ENCODE measurements at regions not wholly inside any gene's neighbourhood (a gene's known extent, or its start where the extent isn't known, plus 50 kb on each side); places are given as distances from the start of the nearest gene placed in this dataset.
A peak's percentile ranks its signal among the peaks of the same experiment; 100 is the strongest.
"Not testable (repeated sequence)": the region's sequence is repeated elsewhere in the genome, so short reads cannot be mapped to it uniquely, and the experiment has no call there.

DNA sequence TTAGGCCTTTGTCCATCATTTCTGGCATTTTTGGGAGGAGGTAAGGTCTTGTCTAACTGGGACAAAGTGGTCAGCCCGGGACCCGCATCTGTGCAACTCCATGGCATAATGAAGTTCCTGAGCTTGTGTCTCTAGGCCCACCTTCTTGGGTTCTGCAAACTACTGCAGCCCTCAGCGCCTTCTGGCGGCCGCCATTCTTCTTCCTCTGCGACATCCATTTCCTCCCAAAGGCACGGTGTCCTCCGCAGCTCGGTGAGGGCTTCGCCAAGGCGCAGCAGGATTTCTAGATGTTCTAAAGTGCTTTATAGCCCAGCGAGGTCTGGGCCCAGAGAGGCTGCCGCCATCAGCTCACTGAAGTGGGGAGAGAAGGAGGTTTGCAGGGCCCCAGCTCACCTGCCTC lies 134.4 kb upstream of the OR4E1 start:
- no peak for DNase-seq (ENCODE audit: low spot score in 2 of 2)
- H3K4me1 Mint-ChIP-seq, result no peaks in the 10 kb centered on the region
- no peak overlapping the region for H3K4me3 Mint-ChIP-seq
- peaks cover 66% of the 10 kb centered on the region for H3K27me3 Mint-ChIP-seq
- no peaks in the 10 kb centered on the region for H3K9me3 Mint-ChIP-seq
- ATAC-seq (replicated peaks; ENCODE audit: extremely low read depth, poor library complexity, severe bottlenecking), result no peak
- H3K27ac Mint-ChIP-seq (ENCODE audit: low read depth), result no peak overlapping the region
- H3K36me3 Mint-ChIP-seq (ENCODE audit: insufficient read depth), result no peaks in the 10 kb centered on the region

DNA sequence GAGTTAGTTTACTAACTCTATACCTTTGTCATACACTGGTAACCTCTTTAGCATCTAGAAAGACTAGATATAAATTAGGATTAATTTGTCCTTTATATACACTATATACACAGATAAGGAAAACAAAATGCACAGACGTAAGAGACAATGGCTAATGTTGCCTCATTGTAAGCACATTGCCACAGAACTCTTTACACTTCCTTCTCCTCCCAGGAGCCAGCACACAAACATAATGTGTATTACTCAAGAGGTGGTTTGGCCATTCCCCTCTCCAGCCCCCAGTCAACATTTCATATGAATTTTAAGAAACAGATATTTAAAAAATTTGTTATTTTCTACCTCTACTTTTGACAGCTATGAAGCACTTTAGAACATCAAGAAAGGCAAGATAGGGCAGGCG lies 131.4 kb upstream of the OR4E1 start:
- H3K4me3 Mint-ChIP-seq, result no peak overlapping the region

DNA sequence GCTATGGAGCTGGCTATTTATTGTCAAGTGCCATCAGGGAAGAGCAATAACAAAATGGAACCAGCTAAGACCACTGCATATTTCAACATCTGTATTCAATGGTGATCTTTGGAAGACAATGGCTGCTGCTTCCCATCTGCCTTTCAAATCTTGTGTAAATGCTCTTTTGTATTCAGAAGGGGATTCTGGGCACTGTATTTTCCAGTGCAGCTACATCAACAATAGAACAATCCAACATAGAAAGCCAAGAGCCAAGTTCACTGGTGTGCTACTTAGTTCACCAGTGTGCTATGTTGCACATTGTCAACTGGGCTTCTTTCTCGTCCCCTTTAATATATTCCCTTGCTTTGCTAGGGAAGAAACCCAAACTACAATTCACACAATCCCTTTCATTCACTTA lies 128.8 kb upstream of the OR4E1 start:
- DNase-seq (ENCODE audit: low spot score in 2 of 2) (no peak), ATAC-seq (replicated peaks; ENCODE audit: extremely low read depth, poor library complexity, severe bottlenecking) (no peak)
- Mint-ChIP-seq H3K4me3 (no peak overlapping the region), H3K27me3 (peaks cover 72% of the 10 kb centered on the region), H3K36me3 (ENCODE audit: insufficient read depth) (no peaks in the 10 kb centered on the region), H3K27ac (ENCODE audit: low read depth) (no peak overlapping the region), H3K4me1 (no peaks in the 10 kb centered on the region), H3K9me3 (no peaks in the 10 kb centered on the region)

More for the DNA sequence above, 131.4 kb upstream of the OR4E1 start:
- Mint-ChIP-seq H3K4me1 (no peaks in the 10 kb centered on the region), H3K9me3 (no peaks in the 10 kb centered on the region), H3K36me3 (ENCODE audit: insufficient read depth) (no peaks in the 10 kb centered on the region), H3K27me3 (peaks cover 75% of the 10 kb centered on the region), H3K27ac (ENCODE audit: low read depth) (no peak overlapping the region)
- ATAC-seq (replicated peaks; ENCODE audit: extremely low read depth, poor library complexity, severe bottlenecking) (no peak), DNase-seq (ENCODE audit: low spot score in 2 of 2) (no peak)

DNA sequence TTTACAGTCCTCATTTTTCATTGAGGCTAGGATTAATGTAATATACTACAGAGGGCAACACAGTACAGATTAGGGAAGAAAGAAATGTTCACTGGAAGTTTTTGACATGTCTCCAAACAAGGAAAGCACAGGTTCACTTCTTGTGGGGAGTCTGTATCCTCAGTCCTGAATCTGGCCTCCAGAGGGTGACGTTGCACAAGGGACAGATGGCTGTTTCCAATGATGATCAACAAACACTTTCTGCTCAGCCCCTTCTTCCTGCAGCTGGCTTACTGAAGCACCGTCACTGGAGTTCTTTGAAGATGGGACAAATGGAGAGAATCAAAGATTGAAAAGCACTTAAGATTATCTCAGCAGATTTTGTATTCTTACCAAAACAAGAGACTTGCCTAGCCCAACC lies 123.3 kb upstream of the OR4E1 start:
- Mint-ChIP-seq H3K9me3 (peaks cover 5% of the 10 kb centered on the region), H3K36me3 (ENCODE audit: insufficient read depth) (no peaks in the 10 kb centered on the region), H3K27ac (ENCODE audit: low read depth) (no peak overlapping the region), H3K27me3 (peaks cover 40% of the 10 kb centered on the region), H3K4me3 (no peak overlapping the region), H3K4me1 (no peaks in the 10 kb centered on the region)
- DNase-seq (ENCODE audit: low spot score in 2 of 2) (no peak), ATAC-seq (replicated peaks; ENCODE audit: extremely low read depth, poor library complexity, severe bottlenecking) (no peak)

DNA sequence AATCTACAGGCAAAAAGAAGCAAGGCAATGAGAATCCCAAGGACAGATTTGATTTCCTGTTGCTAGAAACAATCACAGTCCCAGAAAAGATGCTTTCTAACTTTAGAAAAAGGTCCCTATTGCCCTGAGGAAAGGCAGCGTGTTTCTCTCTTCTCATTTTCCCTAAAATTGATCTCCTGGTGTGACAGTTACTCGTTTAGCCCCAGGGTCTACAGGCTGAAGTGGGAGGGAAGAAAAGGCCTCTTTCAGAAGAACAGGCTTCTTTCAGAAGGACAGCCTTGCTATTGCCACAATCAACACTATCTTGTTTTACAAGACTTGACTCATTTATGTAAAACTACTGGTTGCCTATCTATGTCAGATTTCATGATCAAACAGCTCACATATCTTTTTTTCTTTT lies 121.8 kb upstream of the OR4E1 start:
- DNase-seq (ENCODE audit: low spot score in 2 of 2) (no peak), ATAC-seq (replicated peaks; ENCODE audit: extremely low read depth, poor library complexity, severe bottlenecking) (no peak)
- peaks cover 33% of the 10 kb centered on the region for H3K27me3 Mint-ChIP-seq
- peaks cover 5% of the 10 kb centered on the region for H3K9me3 Mint-ChIP-seq
- H3K27ac Mint-ChIP-seq (ENCODE audit: low read depth), result no peak overlapping the region
- no peaks in the 10 kb centered on the region for H3K4me1 Mint-ChIP-seq
- no peaks in the 10 kb centered on the region for H3K36me3 Mint-ChIP-seq (ENCODE audit: insufficient read depth)
- H3K4me3 Mint-ChIP-seq, result no peak overlapping the region

DNA sequence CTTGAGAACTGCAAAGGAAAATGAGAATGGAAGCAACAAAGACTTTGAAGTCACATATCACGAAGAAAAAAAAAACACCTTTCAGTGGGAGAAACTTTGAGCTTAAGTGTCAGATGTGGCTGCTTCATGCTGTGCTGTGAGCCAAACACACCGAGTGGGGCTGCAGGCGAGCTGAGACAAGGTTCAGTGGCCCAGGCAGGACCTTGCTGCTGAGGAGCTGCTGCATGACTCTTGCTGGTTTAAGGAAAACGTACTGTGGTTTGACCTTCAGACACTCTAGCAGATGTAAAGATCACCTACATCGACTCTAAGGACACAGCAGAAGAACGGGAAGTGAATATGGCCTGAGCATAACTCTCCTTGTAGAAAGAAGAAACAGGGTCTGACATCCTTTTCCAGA lies 118.1 kb upstream of the OR4E1 start:
- H3K27ac Mint-ChIP-seq (ENCODE audit: low read depth), result no peak overlapping the region

DNA sequence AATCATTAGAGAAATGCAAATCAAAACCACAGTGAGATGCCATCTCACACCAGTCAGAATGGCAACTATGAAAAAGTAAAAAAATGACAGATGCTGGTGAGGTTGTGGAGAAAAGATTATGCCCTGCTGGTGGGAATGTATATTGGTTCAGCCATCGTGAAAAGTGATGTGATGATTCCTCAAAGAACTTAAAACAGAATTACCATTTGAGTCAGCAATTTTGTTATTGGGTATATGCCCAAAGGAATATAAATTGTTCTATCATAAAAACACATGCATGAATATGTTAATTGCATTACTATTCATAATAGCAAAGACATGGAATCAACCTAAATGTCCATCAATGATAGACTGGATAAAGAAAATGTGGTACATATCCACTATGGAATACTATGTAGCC lies 115.1 kb upstream of the OR4E1 start:
- not testable (repeated sequence) for ATAC-seq (replicated peaks; ENCODE audit: extremely low read depth, poor library complexity, severe bottlenecking); H3K36me3 Mint-ChIP-seq (ENCODE audit: insufficient read depth); H3K9me3 Mint-ChIP-seq

More for the DNA sequence above, 118.1 kb upstream of the OR4E1 start:
- H3K27me3 Mint-ChIP-seq, result peaks cover 28% of the 10 kb centered on the region
- no peak overlapping the region for H3K4me3 Mint-ChIP-seq
- H3K9me3 Mint-ChIP-seq, result peaks cover 5% of the 10 kb centered on the region
- DNase-seq (ENCODE audit: low spot score in 2 of 2), result no peak
- no peak for ATAC-seq (replicated peaks; ENCODE audit: extremely low read depth, poor library complexity, severe bottlenecking)
- H3K4me1 Mint-ChIP-seq, result no peaks in the 10 kb centered on the region
- H3K36me3 Mint-ChIP-seq (ENCODE audit: insufficient read depth), result peaks cover 3% of the 10 kb centered on the region

DNA sequence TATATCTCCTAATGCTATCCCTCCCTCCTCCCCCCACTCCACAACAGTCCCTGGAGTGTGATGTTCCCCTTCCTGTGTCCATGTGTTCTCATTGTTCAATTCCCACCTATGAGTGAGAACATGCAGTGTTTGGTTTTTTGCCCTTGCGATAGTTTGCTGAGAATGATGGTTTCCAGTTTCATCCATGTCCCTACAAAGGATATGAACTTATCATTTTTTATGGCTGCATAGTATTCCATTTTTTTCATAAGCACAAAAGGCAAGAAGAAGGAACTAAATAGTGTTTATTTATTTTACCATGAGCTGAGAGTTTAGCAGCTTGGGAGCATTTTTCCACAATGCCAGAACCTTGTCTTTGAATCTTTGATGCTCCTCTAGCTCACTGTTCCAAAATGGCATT lies 113.6 kb upstream of the OR4E1 start:
- peaks cover 67% of the 10 kb centered on the region for H3K27me3 Mint-ChIP-seq
- ATAC-seq (replicated peaks; ENCODE audit: extremely low read depth, poor library complexity, severe bottlenecking); H3K27ac Mint-ChIP-seq (ENCODE audit: low read depth); H3K4me1 Mint-ChIP-seq; H3K9me3 Mint-ChIP-seq; H3K4me3 Mint-ChIP-seq; H3K36me3 Mint-ChIP-seq (ENCODE audit: insufficient read depth); DNase-seq (ENCODE audit: low spot score in 2 of 2): not testable (repeated sequence)

More for the DNA sequence above, 115.1 kb upstream of the OR4E1 start:
- H3K4me3 Mint-ChIP-seq; DNase-seq (ENCODE audit: low spot score in 2 of 2); H3K27ac Mint-ChIP-seq (ENCODE audit: low read depth); H3K4me1 Mint-ChIP-seq: not testable (repeated sequence)
- peaks cover 52% of the 10 kb centered on the region for H3K27me3 Mint-ChIP-seq

DNA sequence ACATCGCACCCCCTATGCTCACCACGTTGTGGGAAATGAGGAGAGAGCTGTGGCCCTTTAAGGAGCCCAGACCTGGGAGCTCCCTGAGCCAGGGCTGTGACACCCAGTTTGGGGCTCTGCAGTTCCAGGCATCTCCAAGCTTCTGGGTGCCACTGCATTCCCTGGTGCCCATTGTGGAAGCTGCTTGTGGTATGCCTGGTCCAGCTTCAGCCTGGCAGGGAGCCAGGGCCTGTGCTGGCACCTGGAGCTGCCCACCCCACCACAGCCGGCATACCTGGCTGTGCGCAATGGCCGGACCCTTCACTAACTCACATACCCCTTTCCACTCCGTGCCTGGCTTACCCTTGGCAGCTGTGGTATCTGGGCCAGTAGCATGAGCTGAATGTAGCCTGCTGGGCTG lies 107.9 kb upstream of the OR4E1 start:
- no peaks in the 10 kb centered on the region for H3K4me1 Mint-ChIP-seq

DNA sequence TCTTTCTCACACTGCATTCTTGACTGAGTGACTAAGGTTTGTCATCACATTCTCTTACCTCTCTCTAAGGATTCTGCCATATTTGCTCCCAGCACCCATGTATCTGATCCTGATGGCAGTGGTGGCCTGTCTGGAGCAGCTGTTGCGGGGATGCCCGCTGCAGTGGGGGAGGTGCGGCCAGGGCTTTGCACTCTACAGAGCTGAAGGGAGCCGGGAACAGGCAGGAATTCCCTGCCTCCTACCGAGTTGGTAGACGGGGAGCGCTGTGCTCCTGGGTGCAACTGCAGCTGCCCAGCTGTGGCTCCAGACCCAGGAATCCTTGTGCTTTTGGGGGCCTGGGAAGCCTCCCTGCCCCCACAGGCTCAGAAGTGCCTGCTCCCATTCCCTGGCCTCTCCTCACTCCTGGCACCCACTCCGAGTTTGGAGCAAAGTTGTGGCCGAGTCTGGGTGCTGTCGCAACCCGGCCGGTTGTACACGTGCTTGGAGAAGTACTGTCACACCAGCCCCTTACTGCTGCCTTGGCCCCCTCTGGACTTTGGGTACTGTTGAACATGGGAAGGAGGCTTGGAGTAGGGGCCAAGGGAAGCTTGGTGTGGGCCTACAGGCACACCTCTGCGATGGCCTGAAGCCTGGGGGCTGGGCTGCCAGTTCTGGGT lies 106.9 kb upstream of the OR4E1 start:
- no peak overlapping the region for H3K4me3 Mint-ChIP-seq
- H3K4me1 Mint-ChIP-seq, result no peaks in the 10 kb centered on the region
- H3K9me3 Mint-ChIP-seq, result no peaks in the 10 kb centered on the region
- DNase-seq (ENCODE audit: low spot score in 2 of 2), result no peak
- no peak for ATAC-seq (replicated peaks; ENCODE audit: extremely low read depth, poor library complexity, severe bottlenecking)
- no peaks in the 10 kb centered on the region for H3K36me3 Mint-ChIP-seq (ENCODE audit: insufficient read depth)
- no peak overlapping the region for H3K27ac Mint-ChIP-seq (ENCODE audit: low read depth)
- H3K27me3 Mint-ChIP-seq, result peaks cover 62% of the 10 kb centered on the region

More for the DNA sequence above, 107.9 kb upstream of the OR4E1 start:
- Mint-ChIP-seq H3K36me3 (ENCODE audit: insufficient read depth) (no peaks in the 10 kb centered on the region), H3K27me3 (peaks cover 65% of the 10 kb centered on the region), H3K9me3 (no peaks in the 10 kb centered on the region), H3K4me3 (no peak overlapping the region), H3K27ac (ENCODE audit: low read depth) (no peak overlapping the region)
- DNase-seq (ENCODE audit: low spot score in 2 of 2), result no peak
- ATAC-seq (replicated peaks; ENCODE audit: extremely low read depth, poor library complexity, severe bottlenecking), result no peak

DNA sequence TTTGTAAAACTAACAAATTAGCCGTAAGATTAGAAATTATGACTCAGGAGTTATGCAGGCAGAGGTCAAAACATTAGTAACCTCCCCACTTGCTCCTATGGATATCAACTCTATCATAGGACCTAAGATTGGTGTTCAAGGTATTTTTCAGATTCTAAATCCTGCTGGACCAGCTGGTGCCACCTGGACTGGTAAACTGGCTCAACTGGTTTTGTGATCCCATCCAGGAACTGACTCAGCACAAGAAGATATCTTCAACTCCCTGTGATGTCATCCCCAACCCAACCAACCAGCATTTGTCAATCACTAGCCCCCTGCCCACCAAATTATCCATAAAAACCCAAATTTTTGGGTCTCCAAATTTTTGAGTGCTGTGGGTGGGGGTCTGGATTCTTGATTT lies 98.1 kb upstream of the OR4E1 start:
- no peak overlapping the region for H3K4me3 Mint-ChIP-seq
- H3K9me3 Mint-ChIP-seq, result no peaks in the 10 kb centered on the region
- no peak overlapping the region for H3K27ac Mint-ChIP-seq (ENCODE audit: low read depth)
- peaks cover 33% of the 10 kb centered on the region for H3K27me3 Mint-ChIP-seq
- DNase-seq (ENCODE audit: low spot score in 2 of 2), result no peak
- no peaks in the 10 kb centered on the region for H3K36me3 Mint-ChIP-seq (ENCODE audit: insufficient read depth)
- no peak for ATAC-seq (replicated peaks; ENCODE audit: extremely low read depth, poor library complexity, severe bottlenecking)
- no peaks in the 10 kb centered on the region for H3K4me1 Mint-ChIP-seq

DNA sequence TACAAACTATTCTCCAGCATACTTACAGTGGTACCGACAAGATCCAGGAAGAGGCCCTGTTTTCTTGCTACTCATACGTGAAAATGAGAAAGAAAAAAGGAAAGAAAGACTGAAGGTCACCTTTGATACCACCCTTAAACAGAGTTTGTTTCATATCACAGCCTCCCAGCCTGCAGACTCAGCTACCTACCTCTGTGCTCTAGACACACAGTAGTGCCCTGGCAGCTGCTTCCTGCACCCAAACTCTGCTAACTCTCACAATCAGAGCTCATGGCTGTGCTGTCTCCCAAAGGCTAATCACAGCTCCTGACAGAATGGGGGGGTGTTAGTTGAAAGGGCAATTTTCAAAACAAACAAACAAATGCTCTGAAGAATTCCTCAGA lies 95.2 kb upstream of the OR4E1 start:
- DNase-seq (ENCODE audit: low spot score in 2 of 2), result no peak
- H3K27me3 Mint-ChIP-seq, result peaks cover 16% of the 10 kb centered on the region
- no peak overlapping the region for H3K27ac Mint-ChIP-seq (ENCODE audit: low read depth)
- no peak overlapping the region for H3K4me3 Mint-ChIP-seq
- no peak for ATAC-seq (replicated peaks; ENCODE audit: extremely low read depth, poor library complexity, severe bottlenecking)
- no peaks in the 10 kb centered on the region for H3K9me3 Mint-ChIP-seq
- H3K4me1 Mint-ChIP-seq, result no peaks in the 10 kb centered on the region
- H3K36me3 Mint-ChIP-seq (ENCODE audit: insufficient read depth), result peaks cover 1% of the 10 kb centered on the region

DNA sequence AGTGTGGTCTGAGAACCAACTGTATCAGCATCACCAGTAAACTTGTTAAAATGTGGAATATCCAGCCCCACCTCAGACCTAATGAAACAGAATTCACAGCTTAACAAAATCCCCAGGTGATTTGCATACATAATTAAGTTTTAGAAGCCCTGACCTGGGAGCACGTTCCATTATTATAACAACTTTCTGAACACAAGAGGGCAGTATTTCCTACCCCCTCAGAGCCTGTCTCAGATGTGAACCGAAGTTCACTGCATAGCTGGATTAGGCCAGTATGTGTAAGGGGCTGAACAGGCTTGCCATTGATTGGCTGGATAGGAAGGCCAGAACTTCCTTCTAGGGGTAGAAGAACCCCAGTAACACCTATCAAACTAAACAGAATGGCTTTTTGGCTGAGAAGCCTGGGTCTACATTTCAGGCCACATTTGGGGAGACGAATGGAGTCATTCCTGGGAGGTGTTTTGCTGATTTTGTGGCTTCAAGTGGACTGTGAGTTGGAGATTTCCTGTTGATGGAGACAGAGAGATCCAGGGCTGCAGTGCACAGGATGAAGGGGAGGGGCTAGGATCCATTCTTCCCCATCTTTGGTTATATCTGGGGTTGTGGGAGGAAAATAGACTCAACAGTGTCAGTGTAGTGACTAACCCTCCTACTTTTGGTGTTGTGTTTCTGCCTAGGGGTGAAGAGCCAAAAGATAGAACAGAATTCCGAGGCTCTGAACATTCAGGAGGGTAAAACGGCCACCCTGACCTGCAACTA lies 94.7 kb upstream of the OR4E1 start:
- ATAC-seq (replicated peaks; ENCODE audit: extremely low read depth, poor library complexity, severe bottlenecking), result peak; percentile 54
- Mint-ChIP-seq H3K36me3 (ENCODE audit: insufficient read depth) (peaks cover 1% of the 10 kb centered on the region), H3K27ac (ENCODE audit: low read depth) (no peak overlapping the region), H3K27me3 (peaks cover 16% of the 10 kb centered on the region), H3K9me3 (no peaks in the 10 kb centered on the region), H3K4me3 (no peak overlapping the region), H3K4me1 (no peaks in the 10 kb centered on the region)
- no peak for DNase-seq (ENCODE audit: low spot score in 2 of 2)

Data from central memory CD8-positive, alpha-beta T cell (primary cell).